ENCODE measurements at regions not wholly inside any gene's neighbourhood (a gene's known extent, or its start where the extent isn't known, plus 50 kb on each side); places are given as distances from the start of the nearest gene placed in this dataset.
"Not testable (repeated sequence)": the region's sequence is repeated elsewhere in the genome, so short reads cannot be mapped to it uniquely, and the experiment has no call there.

DNA sequence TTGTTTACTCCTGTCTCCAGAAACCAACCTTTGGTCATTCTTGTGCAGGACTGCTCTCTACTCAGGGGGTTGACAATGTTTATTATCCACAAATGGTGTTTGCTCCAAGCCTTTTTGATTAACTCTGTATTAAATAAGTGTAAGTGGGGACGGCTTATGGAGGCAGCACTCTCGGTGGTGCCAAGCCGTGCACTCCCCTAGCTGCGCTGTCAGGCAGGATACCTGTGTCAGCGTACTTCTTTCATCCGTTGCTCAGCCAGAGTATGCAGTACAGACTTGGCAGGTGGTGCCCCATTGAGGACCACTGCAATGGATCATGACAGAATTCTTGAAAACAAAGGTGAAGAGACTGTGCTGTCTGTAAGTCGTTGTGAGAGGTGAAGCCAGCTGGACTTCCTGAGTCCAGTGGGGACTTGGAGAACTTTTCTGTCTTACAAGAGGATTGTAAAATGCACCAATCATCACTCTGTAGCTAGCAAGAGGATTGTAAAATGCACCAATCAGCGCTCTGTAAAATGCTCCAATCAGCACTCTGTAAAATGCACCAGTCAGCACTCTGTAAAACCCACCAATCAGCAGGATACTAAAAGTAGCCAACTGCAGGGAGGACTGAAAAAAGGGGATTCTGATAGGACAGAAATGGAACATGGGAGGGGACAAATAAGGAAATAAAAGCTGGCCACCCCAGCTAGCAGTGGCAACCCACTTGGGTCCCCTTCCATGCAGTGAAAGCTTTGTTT lies 480.0 kb downstream of the MEI4 start:
- no peaks in the 10 kb centered on the region for H3K27me3 ChIP-seq (ENCODE audit: insufficient read depth, low read length)
- H3K9me3 ChIP-seq (ENCODE audit: low read depth, low read length), result no peaks in the 10 kb centered on the region
- no peaks in the 10 kb centered on the region for H3K4me1 ChIP-seq (ENCODE audit: insufficient read depth, low read length)
- no peak overlapping the region for H3K4me3 ChIP-seq (ENCODE audit: low read length)

DNA sequence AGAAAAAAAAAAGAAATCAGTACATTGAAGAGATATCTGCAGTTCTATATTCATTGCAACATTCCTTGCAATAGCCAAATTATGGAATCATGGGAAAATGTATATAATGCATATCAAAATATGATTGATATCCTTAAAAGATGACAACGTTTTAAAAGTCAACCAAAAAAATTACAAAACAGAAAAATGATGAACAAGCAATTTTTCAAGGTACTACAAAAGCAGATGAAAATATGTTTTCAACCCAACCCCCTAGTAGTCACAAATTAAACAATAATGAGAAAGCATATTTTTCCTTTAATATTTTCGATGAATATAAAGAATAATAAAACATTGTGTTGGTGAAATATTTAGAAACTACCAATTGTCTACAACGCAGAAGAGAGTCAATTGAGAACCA lies 497.6 kb downstream of the MEI4 start:
- peaks cover 4% of the 10 kb centered on the region for H3K9me3 ChIP-seq (ENCODE audit: low read depth, low read length)
- H3K4me3 ChIP-seq (ENCODE audit: low read length), result no peak overlapping the region
- no peaks in the 10 kb centered on the region for H3K27me3 ChIP-seq (ENCODE audit: insufficient read depth, low read length)
- no peaks in the 10 kb centered on the region for H3K4me1 ChIP-seq (ENCODE audit: insufficient read depth, low read length)

DNA sequence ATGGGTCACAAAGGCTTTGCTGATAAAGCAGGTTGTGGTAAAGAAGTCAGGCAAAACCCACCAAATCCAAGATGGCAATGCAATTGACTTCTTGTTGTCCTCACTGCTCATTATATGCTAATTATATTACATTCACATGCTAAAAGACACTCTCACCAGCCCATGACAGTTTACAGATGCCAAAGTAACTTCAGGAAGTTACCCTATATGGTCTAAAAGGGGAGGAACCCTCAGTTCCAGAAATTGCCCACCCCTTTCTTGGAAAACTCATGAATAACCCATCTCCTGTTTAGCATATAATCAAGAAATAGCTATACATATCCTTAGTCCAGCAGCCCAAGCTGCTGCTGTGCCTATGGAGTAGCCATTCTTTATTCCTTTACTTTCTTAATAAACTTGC lies 501.1 kb downstream of the MEI4 start:
- Histone ChIP-seq H3K4me1 (ENCODE audit: insufficient read depth, low read length) (no peaks in the 10 kb centered on the region), H3K27me3 (ENCODE audit: insufficient read depth, low read length) (no peaks in the 10 kb centered on the region), H3K4me3 (ENCODE audit: low read length) (no peak overlapping the region), H3K9me3 (ENCODE audit: low read depth, low read length) (peaks cover under 1% of the 10 kb centered on the region)

DNA sequence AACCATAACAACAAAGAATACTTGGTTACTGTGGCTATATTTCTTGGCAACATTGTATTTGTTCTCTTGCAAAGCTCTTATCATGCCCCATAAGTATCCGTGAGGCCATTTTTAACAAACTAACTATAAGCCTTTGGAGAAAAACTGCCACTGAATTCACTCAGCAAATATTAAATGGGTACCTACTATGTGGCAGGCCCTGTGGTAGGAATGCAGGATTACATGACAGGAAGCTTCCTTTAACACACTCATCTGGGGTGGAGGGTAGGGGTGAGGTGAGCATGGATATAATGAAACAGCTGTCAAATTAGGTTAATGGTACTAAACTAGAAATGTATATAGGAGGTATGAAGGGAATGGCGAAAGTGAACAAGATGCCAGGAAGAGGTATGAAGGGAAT lies 504.8 kb downstream of the MEI4 start:
- no peaks in the 10 kb centered on the region for H3K4me1 ChIP-seq (ENCODE audit: insufficient read depth, low read length)
- no peaks in the 10 kb centered on the region for H3K9me3 ChIP-seq (ENCODE audit: low read depth, low read length)
- no peaks in the 10 kb centered on the region for H3K27me3 ChIP-seq (ENCODE audit: insufficient read depth, low read length)
- no peak overlapping the region for H3K4me3 ChIP-seq (ENCODE audit: low read length)

DNA sequence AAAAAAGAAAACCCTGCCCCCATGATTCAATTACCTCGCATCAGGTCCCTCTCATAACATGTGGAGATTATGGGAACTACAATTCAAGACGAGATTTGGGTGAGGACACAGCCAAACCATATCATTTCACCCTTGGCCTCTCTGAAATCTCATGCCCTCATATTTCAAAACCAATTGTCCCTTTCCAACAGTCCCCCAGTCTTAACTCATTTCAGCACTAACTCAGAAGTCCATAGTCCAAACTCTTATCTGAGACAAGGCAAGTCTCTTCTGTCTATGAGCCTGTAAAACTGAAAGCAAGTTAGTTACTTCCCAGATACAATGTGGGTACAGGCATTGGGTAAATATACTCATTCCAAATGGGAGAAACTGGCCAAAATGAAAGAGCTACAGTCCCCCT lies 536.1 kb downstream of the MEI4 start:
- Histone ChIP-seq H3K9me3 (ENCODE audit: low read depth, low read length) (peaks cover 7% of the 10 kb centered on the region), H3K27me3 (ENCODE audit: insufficient read depth, low read length) (no peaks in the 10 kb centered on the region), H3K4me3 (ENCODE audit: low read length) (no peak overlapping the region), H3K4me1 (ENCODE audit: insufficient read depth, low read length) (no peaks in the 10 kb centered on the region)

DNA sequence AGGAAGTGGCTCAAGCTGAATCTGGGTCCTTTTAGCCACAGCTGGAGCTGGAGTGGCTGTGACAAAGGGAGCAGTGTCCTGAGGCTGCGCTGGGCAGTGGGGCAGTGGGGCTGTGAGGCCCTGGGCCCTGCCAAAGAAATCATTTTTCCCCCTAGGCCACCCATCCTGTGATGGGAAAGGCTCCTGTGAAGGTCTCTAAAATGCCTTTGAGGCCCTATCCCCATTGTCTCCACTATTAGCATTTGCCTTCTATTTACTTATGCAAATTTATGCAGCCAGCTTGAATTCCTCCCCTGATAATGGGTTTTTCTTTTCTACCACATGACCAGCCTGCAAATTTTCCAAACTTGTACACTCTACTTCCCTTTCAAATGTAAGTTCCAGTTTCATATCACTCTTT lies 539.2 kb downstream of the MEI4 start:
- no peaks in the 10 kb centered on the region for H3K9me3 ChIP-seq (ENCODE audit: low read depth, low read length)
- no peaks in the 10 kb centered on the region for H3K27me3 ChIP-seq (ENCODE audit: insufficient read depth, low read length)
- H3K4me1 ChIP-seq (ENCODE audit: insufficient read depth, low read length), result no peaks in the 10 kb centered on the region
- H3K4me3 ChIP-seq (ENCODE audit: low read length), result no peak overlapping the region

DNA sequence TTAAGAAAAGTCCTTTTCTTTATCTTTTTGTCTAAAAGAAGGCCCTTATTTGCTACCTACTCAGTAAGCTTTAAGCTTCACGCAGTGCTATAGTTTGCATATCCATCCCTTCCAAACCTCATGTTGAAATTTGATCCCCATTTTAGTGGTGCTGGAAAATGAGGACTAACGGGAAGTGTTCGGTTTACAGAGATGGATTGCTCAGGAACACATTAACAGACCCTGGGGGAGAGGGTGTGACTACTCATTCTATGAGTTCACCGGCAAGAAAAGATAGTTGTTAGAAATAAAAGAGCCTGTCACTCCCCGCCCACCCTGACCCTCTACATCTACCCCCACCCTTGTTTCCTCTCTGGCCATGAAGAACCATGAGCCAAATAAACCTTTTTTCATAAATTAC lies 546.2 kb downstream of the MEI4 start:
- Histone ChIP-seq H3K4me1 (ENCODE audit: insufficient read depth, low read length) (no peaks in the 10 kb centered on the region), H3K9me3 (ENCODE audit: low read depth, low read length) (peaks cover 4% of the 10 kb centered on the region), H3K27me3 (ENCODE audit: insufficient read depth, low read length) (no peaks in the 10 kb centered on the region), H3K4me3 (ENCODE audit: low read length) (no peak overlapping the region)

DNA sequence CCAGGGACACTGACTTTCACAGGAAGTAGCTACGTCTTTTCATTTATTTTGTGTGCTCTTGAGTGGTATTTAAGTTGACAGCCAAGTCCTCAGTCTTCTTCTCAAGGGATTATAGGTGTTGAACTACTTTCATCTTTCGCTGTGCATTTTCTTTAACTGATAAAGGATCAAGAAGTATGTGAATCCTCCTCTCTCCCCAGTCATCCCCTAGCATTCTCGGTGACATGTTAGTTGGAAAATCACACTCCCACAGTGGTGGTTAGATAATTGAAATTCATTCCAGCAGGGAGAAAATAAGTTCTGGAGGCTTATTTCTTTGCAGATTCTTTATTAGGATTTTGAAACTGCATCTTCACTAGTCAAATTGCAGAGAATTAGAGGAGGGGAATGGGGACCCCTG lies 569.4 kb downstream of the MEI4 start:
- Histone ChIP-seq H3K27me3 (ENCODE audit: insufficient read depth, low read length) (no peaks in the 10 kb centered on the region), H3K9me3 (ENCODE audit: low read depth, low read length) (no peaks in the 10 kb centered on the region), H3K4me3 (ENCODE audit: low read length) (no peak overlapping the region), H3K4me1 (ENCODE audit: insufficient read depth, low read length) (no peaks in the 10 kb centered on the region)

DNA sequence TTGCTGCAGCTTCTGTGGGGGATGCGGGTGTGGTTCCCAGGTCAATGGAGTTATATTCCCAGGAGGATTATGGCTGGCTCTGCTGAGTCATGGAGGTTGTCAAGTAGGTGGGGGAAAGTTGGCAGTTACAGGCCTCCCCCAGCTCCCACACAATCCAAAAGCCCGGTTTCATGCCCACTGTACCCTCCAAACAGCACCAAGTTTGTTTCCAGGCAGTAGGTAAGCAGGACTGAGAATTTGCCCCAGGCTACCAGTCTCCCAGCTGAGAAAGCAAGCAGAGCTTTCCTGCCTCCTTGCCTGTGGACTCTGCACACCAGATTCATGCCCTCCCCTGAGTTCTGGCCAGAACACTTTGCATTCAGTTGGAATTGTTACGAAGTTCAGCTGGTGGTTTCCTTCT lies 578.2 kb downstream of the MEI4 start:
- no peaks in the 10 kb centered on the region for H3K4me1 ChIP-seq (ENCODE audit: insufficient read depth, low read length)
- H3K9me3 ChIP-seq (ENCODE audit: low read depth, low read length), result no peaks in the 10 kb centered on the region
- no peak overlapping the region for H3K4me3 ChIP-seq (ENCODE audit: low read length)
- H3K27me3 ChIP-seq (ENCODE audit: insufficient read depth, low read length), result no peaks in the 10 kb centered on the region

DNA sequence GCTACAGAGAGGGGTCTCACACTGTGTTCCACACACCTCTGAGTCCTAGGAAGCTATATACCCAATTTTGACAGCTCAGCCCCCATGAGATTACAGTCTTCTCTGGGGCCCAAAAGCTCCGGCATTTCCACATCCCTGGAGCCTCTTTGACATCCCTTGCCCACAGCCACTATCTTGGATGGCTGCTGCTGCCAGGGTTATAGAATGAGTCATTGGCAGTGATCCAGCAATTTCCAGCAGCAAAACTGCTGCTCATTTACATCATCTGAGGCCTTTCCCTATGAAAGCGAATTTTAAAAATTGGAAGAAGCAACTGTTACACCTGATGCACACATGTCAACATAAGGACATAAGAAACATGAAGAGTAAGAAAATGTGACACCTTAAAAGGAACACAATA lies 590.7 kb downstream of the MEI4 start:
- no peaks in the 10 kb centered on the region for H3K27me3 ChIP-seq (ENCODE audit: insufficient read depth, low read length)
- H3K4me3 ChIP-seq (ENCODE audit: low read length), result no peak overlapping the region
- H3K9me3 ChIP-seq (ENCODE audit: low read depth, low read length), result peaks cover 9% of the 10 kb centered on the region
- H3K4me1 ChIP-seq (ENCODE audit: insufficient read depth, low read length), result no peaks in the 10 kb centered on the region

DNA sequence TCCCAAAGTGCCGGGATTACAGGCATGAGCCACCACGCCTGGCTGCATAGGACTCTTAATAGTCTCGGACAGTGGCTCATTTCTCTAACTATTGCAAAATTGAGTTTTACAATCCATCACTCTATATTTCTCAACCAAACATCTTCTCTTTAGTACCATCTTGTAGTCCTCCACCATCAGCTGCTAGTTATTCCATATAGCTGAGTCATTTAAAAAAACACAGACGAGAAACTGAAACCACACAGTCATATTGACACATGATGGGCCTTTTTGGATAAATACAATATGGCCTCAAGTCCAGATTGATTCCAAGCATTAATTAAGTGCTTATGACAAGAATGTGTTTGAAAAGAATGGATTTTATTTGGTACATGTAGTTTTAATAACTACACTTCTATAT lies 599.1 kb downstream of the MEI4 start:
- H3K4me1 ChIP-seq (ENCODE audit: insufficient read depth, low read length), result no peaks in the 10 kb centered on the region
- no peak overlapping the region for H3K4me3 ChIP-seq (ENCODE audit: low read length)
- H3K27me3 ChIP-seq (ENCODE audit: insufficient read depth, low read length), result no peaks in the 10 kb centered on the region
- H3K9me3 ChIP-seq (ENCODE audit: low read depth, low read length), result peaks cover 4% of the 10 kb centered on the region

DNA sequence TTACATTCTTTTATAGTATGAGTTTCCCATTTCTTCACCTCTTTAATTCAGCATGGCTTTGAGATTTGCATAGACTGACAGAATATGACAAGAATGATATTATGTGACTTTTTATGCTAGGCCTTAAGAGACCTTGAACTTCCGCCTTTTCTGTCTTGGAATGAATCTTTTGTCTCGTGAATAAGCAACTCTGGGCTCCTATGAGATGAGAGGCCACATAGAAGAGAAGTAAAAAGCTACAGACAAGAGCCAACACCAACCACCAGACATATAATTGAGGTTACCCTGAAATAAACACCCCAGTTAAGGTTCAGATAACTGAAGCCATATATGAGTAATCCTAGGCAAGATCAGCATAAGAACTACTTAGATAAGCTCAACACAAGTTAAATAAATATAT lies 600.8 kb downstream of the MEI4 start:
- no peak overlapping the region for H3K4me3 ChIP-seq (ENCODE audit: low read length)
- H3K9me3 ChIP-seq (ENCODE audit: low read depth, low read length), result peaks cover 8% of the 10 kb centered on the region
- H3K27me3 ChIP-seq (ENCODE audit: insufficient read depth, low read length), result no peaks in the 10 kb centered on the region
- no peaks in the 10 kb centered on the region for H3K4me1 ChIP-seq (ENCODE audit: insufficient read depth, low read length)

DNA sequence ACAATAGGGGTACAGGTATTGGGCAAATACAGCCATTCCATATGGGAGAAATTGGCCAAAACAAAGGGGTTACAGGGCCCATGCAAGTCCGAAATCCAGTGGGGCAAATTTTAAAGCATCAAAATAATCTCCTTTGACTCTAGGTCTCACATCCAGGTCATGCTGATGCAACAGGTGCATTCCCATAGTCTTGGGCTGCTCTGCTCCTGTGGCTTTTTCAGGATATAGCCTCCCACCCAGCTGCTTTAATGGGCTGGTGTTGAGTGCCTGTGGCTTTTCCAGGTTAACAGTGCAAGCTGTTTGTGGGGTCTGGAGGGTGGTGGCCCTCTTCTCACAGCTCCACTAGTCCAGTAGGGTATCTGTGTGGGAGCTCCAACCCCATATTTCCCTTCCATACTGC lies 607.1 kb downstream of the MEI4 start:
- Histone ChIP-seq H3K9me3 (ENCODE audit: low read depth, low read length) (peaks cover 6% of the 10 kb centered on the region), H3K27me3 (ENCODE audit: insufficient read depth, low read length) (no peaks in the 10 kb centered on the region), H3K4me3 (ENCODE audit: low read length) (no peak overlapping the region), H3K4me1 (ENCODE audit: insufficient read depth, low read length) (no peaks in the 10 kb centered on the region)

DNA sequence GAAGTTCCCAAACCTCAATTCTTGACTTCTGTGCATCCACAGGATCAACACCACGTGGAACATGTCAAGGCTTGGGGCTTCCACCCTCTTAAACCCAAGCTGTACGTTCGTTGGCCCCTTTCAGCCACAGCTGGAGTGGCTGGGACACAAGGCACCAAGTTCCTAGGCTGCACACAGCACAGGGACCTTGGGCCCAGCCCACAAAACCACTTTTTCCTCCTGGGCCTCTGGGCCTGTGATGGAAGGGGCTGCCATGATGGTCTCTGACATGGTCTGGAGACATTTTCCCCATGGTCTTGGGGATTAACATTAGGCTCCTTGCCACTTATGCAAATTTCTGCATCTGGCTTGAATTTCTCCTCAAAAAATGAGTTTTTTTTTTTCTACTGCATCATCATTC lies 606.9 kb upstream of the IRAK1BP1 start:
- not testable (repeated sequence) for H3K9me3 ChIP-seq (ENCODE audit: low read depth, low read length); H3K27me3 ChIP-seq (ENCODE audit: insufficient read depth, low read length); H3K4me3 ChIP-seq (ENCODE audit: low read length); H3K4me1 ChIP-seq (ENCODE audit: insufficient read depth, low read length)

DNA sequence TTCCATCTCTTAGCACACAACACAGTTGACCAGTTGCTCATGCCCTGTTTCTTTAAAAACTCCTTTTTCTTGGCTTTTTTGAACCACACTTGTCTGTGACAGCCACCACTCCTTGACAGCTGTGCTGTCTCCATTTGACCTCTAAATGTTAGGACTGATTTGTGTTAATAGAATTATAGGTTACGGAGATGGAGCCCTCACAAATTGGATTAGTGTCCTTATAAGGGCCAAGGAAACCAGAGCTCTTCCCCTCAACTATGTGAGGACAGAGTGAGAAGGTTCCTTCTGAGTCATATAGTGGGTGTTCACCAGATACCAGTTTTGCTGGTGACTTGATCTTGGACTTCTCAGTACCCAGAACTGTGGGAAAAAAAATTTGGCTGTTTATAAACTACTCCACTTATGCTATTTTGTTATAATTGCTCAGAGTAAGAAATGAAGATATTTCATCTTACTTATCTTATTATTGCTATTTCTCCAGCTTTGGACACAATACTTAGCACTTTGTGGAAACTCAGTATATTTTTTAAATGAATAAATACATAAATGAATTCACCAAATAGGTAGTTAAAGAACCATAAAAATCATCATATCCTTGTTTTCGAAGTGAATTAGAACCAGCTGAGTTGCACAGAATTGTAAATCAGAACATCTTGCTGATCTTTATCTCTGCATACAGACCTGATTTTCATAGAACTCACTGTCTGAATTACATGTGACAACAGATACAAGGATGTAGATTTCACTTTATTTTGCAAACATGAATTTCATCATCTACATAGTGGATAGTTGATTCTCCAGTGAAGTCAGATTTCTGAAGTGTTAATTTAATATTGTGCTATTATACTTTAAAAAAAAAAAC lies 598.5 kb upstream of the IRAK1BP1 start:
- Histone ChIP-seq H3K9me3 (ENCODE audit: low read depth, low read length) (no peaks in the 10 kb centered on the region), H3K4me3 (ENCODE audit: low read length) (no peak overlapping the region), H3K4me1 (ENCODE audit: insufficient read depth, low read length) (no peaks in the 10 kb centered on the region), H3K27me3 (ENCODE audit: insufficient read depth, low read length) (no peaks in the 10 kb centered on the region)

DNA sequence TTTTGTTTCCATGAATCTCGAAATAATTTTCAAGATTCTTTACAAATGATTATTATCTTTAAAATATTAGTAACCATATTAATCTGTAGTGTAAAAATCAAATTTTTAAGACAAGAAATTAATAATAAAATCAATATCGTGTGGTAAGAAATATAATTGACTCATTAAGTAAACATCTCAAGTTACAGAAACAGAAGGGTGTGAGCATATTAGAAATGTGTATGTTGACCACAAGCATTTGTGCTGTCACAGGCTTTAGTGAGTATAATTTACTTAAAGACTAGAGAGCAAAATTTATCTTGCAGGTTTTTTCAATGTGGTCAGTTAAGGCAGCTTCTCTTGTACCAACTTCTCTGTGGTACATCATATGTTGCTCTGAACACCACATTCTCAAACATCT lies 566.5 kb upstream of the IRAK1BP1 start:
- Histone ChIP-seq H3K9me3 (ENCODE audit: low read depth, low read length) (no peaks in the 10 kb centered on the region), H3K4me3 (ENCODE audit: low read length) (no peak overlapping the region), H3K4me1 (ENCODE audit: insufficient read depth, low read length) (no peaks in the 10 kb centered on the region), H3K27me3 (ENCODE audit: insufficient read depth, low read length) (no peaks in the 10 kb centered on the region)
